ENCODE measurements at regions not wholly inside any gene's neighbourhood (a gene's known extent, or its start where the extent isn't known, plus 50 kb on each side); places are given as distances from the start of the nearest gene placed in this dataset.

GRCh38 chr20:21920211-21920610 is 214.7 kb downstream of the PAX1 start:
- ChIA-PET CTCF (ENCODE audit: partially characterized antibody) (no interaction called here), POLR2A (ENCODE audit: partially characterized antibody) (no interaction called here)
- Histone ChIP-seq H3K79me1 (ENCODE audit: low read depth, low read length) (no peaks in the 10 kb centered on the region), H3K9ac (replicated peaks in 1 of 4; ENCODE audit: extremely low read depth in 1 of 4, low read depth in 3 of 4, low read length in 3 of 4) (no peak overlapping the region), H3K9me3 (ENCODE audit: insufficient read depth in 2 of 2, low read depth in 1 of 2, low read length in 1 of 2) (peaks cover 0 to 4% of the 10 kb centered on the region in 2 experiments; a peak in 1 of 4 replicates), H3K27ac (ENCODE audit: low read depth, low read length) (no peak overlapping the region), H3K18ac (ENCODE audit: extremely low read depth, low read length) (no peak overlapping the region), H3K4me1 (replicated peaks in 1 of 4; ENCODE audit: control insufficient read depth in 3 of 4, insufficient read depth in 4 of 4, low read length in 3 of 4) (no peaks in the 10 kb centered on the region), H3K56ac (replicated peaks; ENCODE audit: insufficient read length, low read depth, low read length) (no peak overlapping the region), H2BK120ac (replicated peaks; ENCODE audit: low read depth, low read length) (no peak overlapping the region), H3K23ac (ENCODE audit: insufficient read length) (no peak overlapping the region), H3K27me3 (replicated peaks in 1 of 4; ENCODE audit: control insufficient read depth in 3 of 4, extremely low read depth in 1 of 4, insufficient read depth in 3 of 4, low read length in 3 of 4) (no peaks in the 10 kb centered on the region), H4K20me1 (replicated peaks in 1 of 2; ENCODE audit: control insufficient read depth in 1 of 2, insufficient read depth in 2 of 2, low read length in 2 of 2) (no peaks in the 10 kb centered on the region), H3K79me2 (ENCODE audit: control insufficient read depth in 1 of 2, insufficient read depth in 2 of 2, low read length in 2 of 2) (no peaks in the 10 kb centered on the region), H4K5ac (ENCODE audit: insufficient read length, low read depth, low read length) (no peak overlapping the region), H3K23me2 (ENCODE audit: low read depth, low read length) (no peaks in the 10 kb centered on the region), H4K91ac (replicated peaks; ENCODE audit: insufficient read length, low read length) (no peak overlapping the region), H2AK5ac (ENCODE audit: low read depth, low read length) (no peak overlapping the region), H3K4me2 (ENCODE audit: insufficient read depth in 1 of 2, low read depth in 2 of 2, low read length in 2 of 2) (no peak overlapping the region), H4K8ac (ENCODE audit: extremely low read depth, insufficient read depth, low read length) (no peak overlapping the region), H3K4ac (replicated peaks; ENCODE audit: insufficient read length, low read depth, low read length) (no peak overlapping the region), H2BK5ac (ENCODE audit: low read depth, low read length) (no peak overlapping the region), H3K36me3 (ENCODE audit: control insufficient read depth in 2 of 4, insufficient read depth in 4 of 4, low read length in 3 of 4) (no peaks in the 10 kb centered on the region), H3K4me3 (ENCODE audit: extremely low read depth in 1 of 4, insufficient read depth in 2 of 4, low read depth in 3 of 4, low read length in 4 of 4) (no peak overlapping the region), H3K14ac (ENCODE audit: insufficient read length) (no peak overlapping the region), H2BK15ac (ENCODE audit: low read length) (no peak overlapping the region), H2AFZ (ENCODE audit: low read length) (no peak overlapping the region), H2BK12ac (ENCODE audit: low read depth, low read length) (no peak overlapping the region), H2BK20ac (ENCODE audit: low read length) (no peak overlapping the region)
- DNase-seq (ENCODE audit: low read depth in 1 of 2, low spot score in 2 of 2) (no peak), FAIRE-seq (no peak)
- 97% methylated on average over 3 of the region's 3 CpGs; no CpG with 5 or more reads in 1 of the 2 experiments for whole genome bisulfite sequencing, 2 experiments (ENCODE audit: extremely low coverage in 1 of 2, insufficient coverage in 1 of 2, insufficient read length in 1 of 2, insufficient replicate concordance in 2 of 2, low coverage in 1 of 2, low lambda C conversion rate in 2 of 2, missing lambda C conversion rate in 1 of 2)
- TF ChIP-seq TAF1 (IDR thresholded peaks at IDR 0.05; ENCODE audit: low read depth, low read length) (no peak), GTF2F1 (IDR thresholded peaks at IDR 0.05; ENCODE audit: borderline replicate concordance, low read depth, low read length) (no peak), JUND (IDR thresholded peaks at IDR 0.05; ENCODE audit: low read length) (no peak), SP2 (IDR thresholded peaks at IDR 0.05; ENCODE audit: low read length) (no peak), SIX5 (IDR thresholded peaks at IDR 0.05; ENCODE audit: low read depth, low read length) (no peak), EP300 (IDR thresholded peaks at IDR 0.05; ENCODE audit: borderline replicate concordance in 1 of 2, low read depth in 2 of 2, low read length in 2 of 2) (no peak), TEAD4 (IDR thresholded peaks at IDR 0.05; ENCODE audit: low read depth, low read length) (no peak), ZNF274 (IDR thresholded peaks at IDR 0.05; ENCODE audit: borderline replicate concordance, extremely low read depth, low read length) (no peak), SP4 (IDR thresholded peaks at IDR 0.05; ENCODE audit: low read length) (no peak), SAP30 (IDR thresholded peaks at IDR 0.05; ENCODE audit: insufficient read depth, insufficient replicate concordance, low read length) (no peak), CBX8 (IDR thresholded peaks at IDR 0.05; ENCODE audit: borderline replicate concordance, low read depth, low read length) (no peak), RFX5 (IDR thresholded peaks at IDR 0.05; ENCODE audit: borderline replicate concordance, low read depth, low read length) (no peak), TCF12 (IDR thresholded peaks at IDR 0.05; ENCODE audit: low read depth, low read length) (no peak), RBBP5 (IDR thresholded peaks at IDR 0.05; ENCODE audit: borderline replicate concordance, low read depth, low read length) (no peak), EGR1 (IDR thresholded peaks at IDR 0.05; ENCODE audit: borderline replicate concordance, low read depth, low read length) (no peak), PHF8 (conservative IDR thresholded peaks at IDR 0.05; ENCODE audit: low read depth, low read length) (no peak)

Measured in H1 (cell line).